PC-3 (cell line): ENCODE measurements at regions not wholly inside any gene's neighbourhood (a gene's known extent, or its start where the extent isn't known, plus 50 kb on each side); places are given as distances from the start of the nearest gene placed in this dataset.

Experiments
- CTCF ChIP-seq: fragments of 300-600 bp; sonication (generic); conservative IDR thresholded peaks from 2 replicates; pipeline ENCODE4 v1.5.1; 2017; ENCODE audit warnings: antibody characterized with exemption, low read depth, mild to moderate bottlenecking, low read length
- EZH2phosphoT487 ChIP-seq: fragments of 300-600 bp; sonication (generic); IDR thresholded peaks from 2 replicates; pipeline ENCODE4 v1.6.1; 2018; ENCODE audit warnings: mild to moderate bottlenecking, antibody characterized with exemption, low read length, borderline replicate concordance

- TF ChIP-seq CTCF (no peak), EZH2phosphoT487 (no peak)
Observed at GRCh38 chr4:66416425-66416824, 746.1 kb upstream of the EPHA5 start.
